ENCODE measurements at regions not wholly inside any gene's neighbourhood (a gene's known extent, or its start where the extent isn't known, plus 50 kb on each side); places are given as distances from the start of the nearest gene placed in this dataset.

DNA sequence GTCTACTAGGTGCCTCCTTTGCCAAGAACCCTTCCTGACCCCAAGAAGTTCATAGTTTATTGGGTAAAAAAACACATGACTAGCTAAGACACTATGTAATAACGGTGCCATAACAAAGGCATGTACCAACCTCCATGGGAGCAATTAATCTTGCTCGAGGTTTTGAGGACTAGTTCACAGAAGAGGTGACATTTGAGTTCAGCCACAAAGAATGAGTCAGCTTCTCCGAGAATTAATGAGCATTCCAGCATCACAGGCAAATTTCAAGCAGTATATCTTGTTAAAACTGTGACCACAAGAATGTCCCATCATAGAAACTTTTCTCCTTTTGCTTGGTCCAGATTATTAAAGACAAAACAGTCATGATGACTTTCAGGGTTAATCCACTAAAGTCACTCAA lies 113.0 kb upstream of the RAP1B start:
- TF ChIP-seq, protein P1, sequence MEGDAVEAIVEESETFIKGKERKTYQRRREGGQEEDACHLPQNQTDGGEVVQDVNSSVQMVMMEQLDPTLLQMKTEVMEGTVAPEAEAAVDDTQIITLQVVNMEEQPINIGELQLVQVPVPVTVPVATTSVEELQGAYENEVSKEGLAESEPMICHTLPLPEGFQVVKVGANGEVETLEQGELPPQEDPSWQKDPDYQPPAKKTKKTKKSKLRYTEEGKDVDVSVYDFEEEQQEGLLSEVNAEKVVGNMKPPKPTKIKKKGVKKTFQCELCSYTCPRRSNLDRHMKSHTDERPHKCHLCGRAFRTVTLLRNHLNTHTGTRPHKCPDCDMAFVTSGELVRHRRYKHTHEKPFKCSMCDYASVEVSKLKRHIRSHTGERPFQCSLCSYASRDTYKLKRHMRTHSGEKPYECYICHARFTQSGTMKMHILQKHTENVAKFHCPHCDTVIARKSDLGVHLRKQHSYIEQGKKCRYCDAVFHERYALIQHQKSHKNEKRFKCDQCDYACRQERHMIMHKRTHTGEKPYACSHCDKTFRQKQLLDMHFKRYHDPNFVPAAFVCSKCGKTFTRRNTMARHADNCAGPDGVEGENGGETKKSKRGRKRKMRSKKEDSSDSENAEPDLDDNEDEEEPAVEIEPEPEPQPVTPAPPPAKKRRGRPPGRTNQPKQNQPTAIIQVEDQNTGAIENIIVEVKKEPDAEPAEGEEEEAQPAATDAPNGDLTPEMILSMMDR (IDR thresholded peaks at IDR 0.05; ENCODE audit: low read length), result no peak
- TF ChIP-seq EZH2 (IDR thresholded peaks at IDR 0.05; ENCODE audit: borderline replicate concordance, low read length), result no peak
